Dermis microvascular lymphatic vessel endothelial cell (primary cell): ENCODE measurements at regions not wholly inside any gene's neighbourhood (a gene's known extent, or its start where the extent isn't known, plus 50 kb on each side); places are given as distances from the start of the nearest gene placed in this dataset.

Experiments used
- DNase-seq, 2 donors: peaks; one replicate each; pipeline versions ENCODE4 v3.0.0 to v3.0.0-alpha.2; 2010; ENCODE audit warnings: low read depth in 2 of 2

GRCh38 chr2:106572541-106573450 is 85.6 kb downstream of the CD8B2 start:
- peak in 1 of 2 donors; percentile 6 for DNase-seq

DNA sequence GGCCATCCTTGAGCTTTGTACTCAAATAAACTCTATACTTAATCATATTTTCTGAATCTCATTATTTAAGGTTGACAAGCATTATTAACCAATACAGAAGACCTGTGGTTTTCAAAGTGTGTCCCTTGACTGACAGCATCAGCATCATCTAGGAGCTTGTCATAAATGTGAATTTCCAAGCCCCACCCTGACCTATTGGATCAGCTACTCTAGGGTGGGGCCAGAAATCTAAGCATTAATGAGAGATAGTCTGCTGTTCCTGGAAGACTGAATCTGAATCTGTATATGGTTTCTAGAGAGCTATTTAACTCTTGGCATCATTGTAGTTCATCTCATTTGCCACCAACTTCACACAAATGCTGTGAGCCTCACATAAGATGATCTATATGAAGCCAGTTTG is 86.6 kb downstream of the CD8B2 start:
- DNase-seq: no peak

GRCh38 chr2:106575955-106576354 is 88.8 kb downstream of the CD8B2 start:
- DNase-seq: peak in 1 of 2 donors; percentile 15

DNA sequence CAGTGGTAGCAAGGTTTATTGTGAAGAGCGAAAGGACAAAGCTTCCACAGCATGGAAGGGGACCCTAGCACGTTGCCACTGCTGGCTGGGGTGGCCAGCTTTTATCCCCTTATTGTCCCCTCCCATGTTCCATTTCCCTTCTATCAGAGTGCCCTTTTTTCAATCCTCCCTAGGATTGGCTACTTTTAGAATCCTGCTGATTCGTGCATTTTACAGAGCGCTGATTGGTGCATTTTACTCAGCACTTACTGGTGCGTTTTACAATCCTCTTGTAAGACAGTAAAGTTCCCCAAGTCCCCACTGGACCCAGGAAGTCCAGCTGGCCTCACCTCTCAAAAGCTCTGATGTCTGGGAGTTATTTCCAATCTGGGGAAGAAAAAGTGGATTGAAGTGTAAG is 90.1 kb downstream of the CD8B2 start:
- no peak for DNase-seq

DNA sequence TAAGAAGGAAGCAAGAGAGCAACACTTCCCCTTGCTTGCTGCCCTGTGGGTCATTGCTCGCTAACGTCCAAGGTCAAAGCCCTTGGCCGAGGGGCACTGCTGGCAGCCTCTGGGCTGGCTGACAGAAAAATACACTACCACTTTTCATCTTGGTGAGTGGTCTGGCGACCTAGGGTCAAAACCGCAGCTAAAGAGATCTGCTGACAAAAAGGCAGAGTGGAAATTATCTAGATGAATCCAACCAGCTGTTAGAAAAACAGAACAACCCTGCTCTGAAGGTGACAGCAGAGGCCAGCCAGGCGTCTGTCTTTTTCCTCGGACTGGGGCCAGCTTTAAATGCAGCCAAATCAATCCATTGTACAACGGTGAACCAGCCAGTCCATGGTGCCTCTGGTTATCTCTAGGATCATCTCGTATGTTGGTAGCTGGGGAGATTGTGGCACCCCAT is 92.6 kb downstream of the CD8B2 start:
- no peak for DNase-seq

- no peak for DNase-seq
Measured at GRCh38 chr2:106580241-106580640, 93.1 kb downstream of the CD8B2 start.

DNA sequence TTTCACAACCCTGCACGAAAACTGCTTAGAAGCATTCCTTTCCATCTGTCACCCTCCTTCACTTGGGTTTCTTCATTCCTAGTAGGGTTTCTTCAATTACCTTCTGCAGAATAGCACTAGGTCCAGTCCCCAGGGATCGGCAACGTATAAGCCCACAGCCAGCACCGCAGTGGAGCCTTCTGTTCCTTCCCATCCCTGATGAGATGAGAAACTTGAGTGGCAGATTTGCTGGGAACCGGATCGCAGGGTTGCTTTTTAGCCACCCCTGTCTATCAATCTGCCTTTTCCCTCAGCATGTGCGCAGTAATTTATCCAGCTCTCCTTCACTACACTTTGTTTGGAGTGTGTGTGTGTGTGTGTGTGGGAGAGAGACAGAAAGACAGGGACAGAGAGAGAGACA is 94.2 kb downstream of the CD8B2 start:
- DNase-seq: no peak

DNA sequence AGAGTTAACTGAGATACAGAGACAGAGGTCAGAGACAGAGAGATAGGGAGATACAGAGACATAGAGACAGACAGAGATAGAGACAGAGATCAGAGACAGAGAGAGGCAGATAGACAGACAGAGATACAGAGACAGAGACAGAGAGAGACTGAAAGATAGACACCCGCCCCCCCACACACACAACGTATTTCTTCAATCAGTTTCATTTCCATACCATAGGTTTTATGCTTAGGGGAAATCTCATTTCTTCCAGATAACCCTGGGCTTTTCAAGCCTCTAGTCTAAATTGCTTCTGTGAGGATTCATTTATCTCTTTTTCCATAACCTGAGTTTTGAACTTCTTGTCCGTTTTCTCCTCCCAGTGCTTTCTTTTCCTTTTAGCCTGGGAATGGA is 94.6 kb downstream of the CD8B2 start:
- DNase-seq: no peak

GRCh38 chr2:106582148-106583143 is 95.3 kb downstream of the CD8B2 start:
- peak in 1 of 2 donors; percentile 75 for DNase-seq

DNA sequence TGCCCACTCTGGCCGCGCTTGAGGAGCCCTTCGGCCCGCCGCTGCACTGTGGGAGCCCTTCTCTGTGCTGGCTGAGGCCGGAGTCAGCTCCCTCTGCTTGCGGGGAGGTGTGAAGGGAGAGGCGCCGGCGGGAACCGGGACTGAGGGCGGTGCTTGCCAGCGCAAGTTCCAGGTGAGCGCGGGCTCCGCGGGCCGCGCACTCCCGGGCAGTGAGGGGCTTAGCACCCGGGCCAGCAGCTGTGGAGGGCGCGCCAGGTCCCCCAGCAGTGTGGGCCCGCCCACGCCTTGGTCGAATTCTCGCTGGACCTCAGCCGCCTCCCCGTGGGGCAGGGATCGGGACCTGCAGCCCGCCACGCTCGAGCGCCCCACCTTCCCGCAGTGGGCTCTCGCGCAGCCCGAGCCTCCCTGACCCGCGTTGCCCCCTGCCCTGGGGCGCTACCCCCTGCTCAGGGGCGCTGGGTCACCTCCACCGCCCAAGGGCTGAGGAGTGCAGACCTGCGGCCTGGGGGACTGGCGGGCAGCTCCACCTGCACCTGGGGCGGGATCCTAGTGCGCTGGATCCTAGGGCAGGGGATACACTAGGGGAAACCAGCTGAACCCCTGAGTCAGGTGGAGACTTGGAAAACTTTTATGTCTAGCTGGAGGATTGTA is 97.3 kb downstream of the CD8B2 start:
- DNase-seq: no peak

DNA sequence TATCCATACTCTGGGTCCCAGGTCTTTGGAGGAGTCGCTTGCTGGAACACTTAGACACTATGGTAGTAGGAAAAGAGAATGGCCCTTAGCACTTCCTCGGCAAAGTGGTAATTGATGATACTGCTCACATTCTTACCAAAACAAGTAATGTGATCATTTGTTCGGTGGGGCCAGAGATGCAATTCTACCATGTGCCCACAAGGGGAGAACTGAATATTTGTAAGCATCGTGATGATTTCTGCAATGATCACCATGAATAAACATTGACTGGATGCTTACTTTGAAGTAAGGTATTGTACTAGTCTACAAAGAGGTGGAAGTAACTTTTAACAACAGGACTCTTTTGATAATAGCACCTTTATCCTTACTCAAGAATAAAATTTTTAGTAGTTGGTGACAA is 109.7 kb downstream of the CD8B2 start:
- no peak for DNase-seq

GRCh38 chr2:106599540-106599939 is 112.4 kb downstream of the CD8B2 start:
- DNase-seq: no peak

DNA sequence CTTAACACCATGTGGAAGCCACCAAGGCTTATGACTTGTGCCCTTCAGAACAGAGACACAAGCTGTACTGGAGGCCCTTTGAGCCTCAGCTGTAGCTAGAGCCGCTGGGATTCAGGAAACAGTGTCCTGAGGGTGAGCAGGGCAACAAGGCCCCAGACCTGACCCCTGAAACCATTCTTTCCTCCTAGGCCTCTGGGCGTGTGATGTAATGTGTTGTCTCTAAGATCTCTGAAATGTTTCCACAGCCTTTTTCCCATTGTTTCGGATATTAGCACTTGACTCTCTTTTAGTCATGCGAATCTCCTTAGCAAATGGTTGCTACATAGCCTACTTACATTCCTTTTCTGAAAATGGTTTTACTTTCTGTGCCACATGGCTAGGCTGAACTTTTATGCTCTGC is 114.9 kb downstream of the CD8B2 start:
- no peak for DNase-seq

GRCh38 chr2:106606652-106607051 is 119.5 kb downstream of the CD8B2 start:
- DNase-seq: no peak

DNA sequence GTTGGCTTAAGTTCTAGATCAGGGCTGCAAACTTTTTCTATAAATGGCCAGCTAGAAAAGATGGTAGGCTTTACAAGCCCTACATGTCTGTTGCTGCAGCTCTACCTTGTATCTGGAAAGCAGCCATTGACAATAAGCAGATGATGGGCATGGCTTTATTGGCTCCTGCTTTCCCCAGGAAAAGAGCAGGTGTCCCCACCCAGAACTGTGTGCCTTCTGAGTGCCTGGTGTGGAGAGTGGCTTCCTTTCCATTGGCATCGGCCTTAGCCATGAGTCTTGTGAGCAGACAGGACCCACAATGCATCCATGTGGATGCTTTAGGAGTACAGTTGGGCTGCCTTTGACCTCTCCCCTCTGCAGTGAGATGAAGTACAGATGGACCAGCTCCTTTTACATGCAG is 120.2 kb downstream of the CD8B2 start:
- DNase-seq: no peak

DNA sequence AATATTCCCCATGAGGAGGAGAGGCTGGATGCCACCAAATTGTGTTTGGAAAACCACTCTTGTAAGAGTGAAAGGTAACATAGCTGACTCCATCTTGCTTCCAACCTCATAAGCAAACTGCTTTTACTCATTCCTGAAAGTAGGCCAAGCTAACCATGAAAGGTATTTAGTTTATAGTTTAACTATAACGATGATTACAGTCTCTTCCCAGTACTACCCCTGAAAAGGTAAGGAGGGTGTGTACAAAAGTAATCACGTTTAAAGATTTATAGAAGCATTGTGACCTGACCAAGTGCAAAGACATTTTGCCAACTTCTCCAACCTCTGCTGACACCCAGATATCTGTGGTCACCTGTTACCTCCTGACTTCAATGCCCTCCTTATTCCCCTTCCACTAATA is 122.6 kb downstream of the CD8B2 start:
- DNase-seq: no peak

DNA sequence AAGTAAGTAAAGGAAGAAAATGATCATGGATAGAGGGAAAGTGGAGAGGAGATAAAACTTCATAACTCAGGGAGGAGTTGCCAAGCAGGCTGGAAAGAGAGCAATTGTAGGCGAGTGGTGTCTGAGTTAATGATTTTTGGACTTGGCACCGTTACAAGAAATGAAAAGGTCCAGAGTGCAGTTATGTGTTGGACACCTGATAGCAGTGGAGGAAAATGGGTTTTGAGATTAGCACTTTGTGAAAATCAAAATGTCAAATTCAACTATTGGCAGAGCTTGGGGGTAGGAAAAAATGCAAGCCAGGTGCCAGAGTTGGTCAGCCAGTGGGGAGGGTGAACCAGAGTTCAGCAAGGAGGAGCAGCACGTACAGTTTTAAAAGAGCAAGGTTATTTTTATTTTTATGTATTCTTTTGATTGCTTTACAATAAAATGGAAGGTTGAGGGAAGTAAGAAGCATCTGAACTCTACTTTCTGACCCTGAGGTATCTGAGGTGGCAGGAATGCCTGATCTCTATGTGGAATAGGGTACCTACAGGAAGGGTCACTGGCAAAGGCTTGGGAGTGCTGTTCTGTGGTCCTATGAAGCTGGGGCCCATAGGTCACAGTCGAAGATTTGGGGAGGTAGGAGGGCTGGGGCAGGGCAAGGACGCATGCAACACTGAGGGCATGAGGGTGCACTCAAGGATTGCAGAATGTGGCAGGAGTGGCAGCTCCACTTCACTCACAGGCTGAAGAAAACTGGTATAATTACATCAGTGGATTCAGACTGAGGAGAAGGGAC is 127.5 kb downstream of the CD8B2 start:
- DNase-seq: no peak

GRCh38 chr2:106618614-106619013 is 131.4 kb downstream of the CD8B2 start:
- no peak for DNase-seq

DNA sequence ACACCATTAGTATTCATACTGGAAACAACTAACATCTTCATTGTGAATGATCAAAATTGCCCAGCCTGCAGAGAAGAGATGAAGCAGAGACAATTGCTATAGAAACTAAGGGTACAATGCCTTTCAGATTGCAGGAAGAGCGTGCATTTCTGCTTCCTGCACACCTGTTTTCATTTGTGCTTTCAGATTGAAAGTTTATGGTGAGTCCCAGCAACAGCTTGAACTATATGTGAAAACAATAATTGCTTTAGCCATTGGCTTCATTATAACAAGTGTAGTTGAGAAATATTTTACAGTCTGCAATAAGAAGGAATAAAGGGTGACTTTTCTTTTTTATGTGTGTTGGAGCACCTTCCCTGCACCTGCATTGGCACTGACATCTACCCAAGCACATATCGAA is 136.3 kb downstream of the CD8B2 start:
- no peak for DNase-seq

DNA sequence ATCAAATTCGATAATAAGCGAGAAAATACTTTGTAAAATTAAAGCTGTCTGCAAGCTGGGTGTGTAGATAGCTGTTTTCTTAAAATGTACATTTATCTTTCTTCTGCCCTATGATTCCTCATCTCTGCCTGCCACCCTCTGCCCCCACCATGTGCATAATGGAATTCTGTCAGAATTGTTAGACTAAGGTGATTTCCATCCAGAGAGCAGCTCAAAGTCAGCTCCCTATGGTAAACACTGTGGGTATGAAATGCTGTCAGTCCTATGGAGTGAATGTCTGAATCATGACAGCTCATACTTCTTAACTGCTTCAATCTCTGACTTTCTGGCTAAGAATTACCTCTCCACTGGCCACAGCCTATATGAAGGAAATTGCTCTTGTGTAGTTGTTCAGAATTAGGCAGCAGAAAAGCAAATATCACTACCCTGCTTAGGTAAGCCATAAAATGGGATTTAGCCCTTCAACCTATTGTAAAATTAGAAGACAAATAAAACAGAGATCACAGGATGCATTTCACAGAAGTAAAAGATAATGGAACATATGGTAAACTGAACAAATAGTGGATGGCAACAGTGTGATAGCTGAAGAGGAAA is 137.7 kb downstream of the CD8B2 start:
- DNase-seq: no peak

DNA sequence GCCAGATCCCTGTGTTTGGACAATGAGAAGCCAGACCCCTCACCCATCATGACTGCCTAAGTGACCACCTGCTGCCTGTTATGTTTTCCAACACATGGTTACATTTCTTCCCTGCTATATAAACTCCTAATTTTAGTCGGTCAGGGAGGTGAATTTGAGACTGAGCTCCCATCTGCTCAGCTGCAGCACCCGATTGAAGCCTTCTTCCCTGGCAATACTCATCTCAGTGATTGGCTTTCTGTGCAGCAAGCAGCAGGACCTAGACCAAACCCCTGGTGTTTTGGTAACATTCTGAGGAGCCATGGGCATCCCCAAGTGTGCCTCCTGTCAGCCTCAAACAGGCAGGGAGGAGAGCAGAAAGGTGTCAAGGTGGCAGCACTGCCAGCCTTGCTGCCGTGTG is 141.2 kb downstream of the CD8B2 start:
- no peak for DNase-seq
